HTR-8/SVneo (cell line): ENCODE measurements at regions not wholly inside any gene's neighbourhood (a gene's known extent, or its start where the extent isn't known, plus 50 kb on each side); places are given as distances from the start of the nearest gene placed in this dataset.
"Not testable (repeated sequence)": the region's sequence is repeated elsewhere in the genome, so short reads cannot be mapped to it uniquely, and the experiment has no call there.

ENCODE experiments used
- DNase-seq: peaks from one replicate; pipeline ENCODE4 v3.0.0; 2011; ENCODE audit warnings: low spot score, mixed read lengths; ENCODE audit not compliant: insufficient read length
- FAIRE-seq: peaks from 2 replicates; lab custom pipeline; 2011; peaks lifted over from hg19 to GRCh38; lab: Jason Lieb, UNC

- FAIRE-seq (no peak), DNase-seq (no peak)
Measured at GRCh38 chr14:89575386-89576061, 158.5 kb upstream of the FOXN3 start.

- no peak for FAIRE-seq
- DNase-seq, result no peak
Measured at GRCh38 chr14:89574420-89574819, 157.4 kb upstream of the FOXN3 start.

- FAIRE-seq (no peak), DNase-seq (no peak)
Measured at GRCh38 chr14:89573399-89573657, 156.3 kb upstream of the FOXN3 start.

- no peak for DNase-seq
- no peak for FAIRE-seq
Measured at GRCh38 chr14:89572596-89573398, 155.8 kb upstream of the FOXN3 start.

- FAIRE-seq (no peak), DNase-seq (no peak)
Measured at GRCh38 chr14:89571491-89571890, 154.5 kb upstream of the FOXN3 start.

- no peak for FAIRE-seq
- no peak for DNase-seq
Measured at GRCh38 chr14:89566644-89567415, 149.8 kb upstream of the FOXN3 start.

GRCh38 chr14:89566180-89566579, 149.1 kb upstream of the FOXN3 start:
- no peak for DNase-seq
- no peak for FAIRE-seq

GRCh38 chr14:89565607-89566006, 148.6 kb upstream of the FOXN3 start:
- FAIRE-seq (no peak), DNase-seq (no peak)

- FAIRE-seq, result no peak
- no peak for DNase-seq
Measured at GRCh38 chr14:89564989-89565388, 148.0 kb upstream of the FOXN3 start.

GRCh38 chr14:89564286-89564957, 147.4 kb upstream of the FOXN3 start:
- no peak for FAIRE-seq
- no peak for DNase-seq

GRCh38 chr14:89563471-89563870, 146.4 kb upstream of the FOXN3 start:
- FAIRE-seq (no peak), DNase-seq (no peak)

- FAIRE-seq, result no peak
- DNase-seq, result no peak
Measured at GRCh38 chr14:89551955-89552354, 134.9 kb upstream of the FOXN3 start.

GRCh38 chr14:89551432-89551831, 134.4 kb upstream of the FOXN3 start:
- FAIRE-seq, result no peak
- DNase-seq, result no peak

- no peak for FAIRE-seq
- no peak for DNase-seq
Measured at GRCh38 chr14:89550821-89551220, 133.8 kb upstream of the FOXN3 start.

GRCh38 chr14:89549381-89550125, 132.5 kb upstream of the FOXN3 start:
- FAIRE-seq (no peak), DNase-seq (peak; percentile 34)

GRCh38 chr14:89547047-89547446, 130.0 kb upstream of the FOXN3 start:
- not testable (repeated sequence) for DNase-seq, FAIRE-seq

GRCh38 chr14:89544636-89545301, 127.7 kb upstream of the FOXN3 start:
- no peak for FAIRE-seq
- no peak for DNase-seq

- FAIRE-seq (no peak), DNase-seq (no peak)
Measured at GRCh38 chr14:89543425-89543790, 126.4 kb upstream of the FOXN3 start.

- DNase-seq (no peak), FAIRE-seq (no peak)
Measured at GRCh38 chr14:89542786-89543424, 125.9 kb upstream of the FOXN3 start.
